Iris pigment epithelial cell (primary cell): ENCODE measurements at regions not wholly inside any gene's neighbourhood (a gene's known extent, or its start where the extent isn't known, plus 50 kb on each side); places are given as distances from the start of the nearest gene placed in this dataset.

Experiments
- DNase-seq: peaks from one replicate; pipeline ENCODE4 v3.0.0-alpha.2; 2011; ENCODE audit warnings: low read depth

DNA sequence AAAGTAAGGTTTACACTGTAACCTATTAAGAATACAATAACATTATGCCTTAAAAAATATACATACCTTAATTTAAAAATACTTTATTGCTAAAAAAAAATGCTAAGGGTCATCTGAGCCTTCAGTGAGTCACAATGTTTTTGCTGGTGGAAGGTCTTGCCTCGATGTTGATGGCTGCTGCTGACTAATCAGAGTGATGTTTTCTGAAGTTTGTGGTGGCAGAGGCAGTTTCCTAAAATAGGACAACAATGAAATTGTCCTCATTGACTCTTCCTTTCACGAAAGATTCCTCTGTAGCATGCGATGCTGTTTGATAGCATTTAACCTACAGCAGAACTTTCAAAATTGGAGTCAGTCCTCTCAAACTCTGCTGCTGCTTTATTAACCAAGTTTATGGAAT is 97.6 kb downstream of the FAT3 start:
- peak; percentile 3 for DNase-seq

- DNase-seq, result no peak
These were observed 100.3 kb downstream of the FAT3 start for GRCh38 chr11:92324890-92325289.

DNA sequence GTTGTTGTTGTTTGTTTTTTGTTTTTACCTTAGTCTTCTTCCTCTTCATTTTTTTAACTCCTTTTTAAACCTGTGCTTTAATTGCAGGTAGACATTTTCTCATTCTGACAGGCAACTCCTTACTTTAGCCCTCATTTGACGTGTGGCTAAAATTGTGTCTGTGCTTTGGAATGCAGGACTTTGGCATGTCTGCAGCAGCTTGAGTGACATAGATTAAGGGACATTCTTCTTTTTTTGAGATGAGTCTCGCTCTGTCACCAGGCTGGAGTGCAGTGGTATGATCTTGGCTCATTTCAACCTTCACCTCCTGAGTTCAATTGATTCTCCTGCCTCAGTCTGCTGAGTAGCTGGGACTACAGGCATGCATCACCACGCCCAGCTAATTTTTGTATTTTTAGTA is 100.8 kb downstream of the FAT3 start:
- DNase-seq, result no peak

GRCh38 chr11:92329137-92329536 is 104.5 kb downstream of the FAT3 start:
- DNase-seq, result no peak

GRCh38 chr11:92329646-92330045 is 105.0 kb downstream of the FAT3 start:
- DNase-seq, result no peak

DNA sequence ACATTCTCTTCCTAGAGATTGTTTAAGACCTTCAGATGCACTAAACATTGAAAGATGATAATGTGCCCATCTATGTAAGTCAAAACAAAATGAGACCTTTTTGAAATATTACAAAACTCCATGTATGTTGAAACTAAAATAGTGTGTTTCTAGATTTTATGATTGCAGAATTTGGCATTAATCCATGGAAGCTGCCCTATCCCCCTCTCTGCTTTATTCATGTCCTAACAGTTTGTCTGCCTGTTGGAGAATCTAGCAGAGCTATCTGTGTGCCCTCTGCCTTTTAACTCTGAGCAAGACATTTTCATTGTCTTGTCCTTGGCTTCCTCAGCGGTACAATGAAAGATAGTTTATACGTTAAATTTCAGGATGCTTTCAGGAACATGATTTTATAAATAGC is 105.5 kb downstream of the FAT3 start:
- no peak for DNase-seq

- peak; percentile 1 for DNase-seq
These were observed 108.4 kb downstream of the FAT3 start for GRCh38 chr11:92332986-92333385.

- DNase-seq, result no peak
These were observed 116.2 kb downstream of the FAT3 start for GRCh38 chr11:92340839-92341238.

- DNase-seq, result no peak
These were observed 117.6 kb downstream of the FAT3 start for GRCh38 chr11:92342034-92342720.

- DNase-seq, result no peak
These were observed 118.3 kb downstream of the FAT3 start for GRCh38 chr11:92342886-92343285.

DNA sequence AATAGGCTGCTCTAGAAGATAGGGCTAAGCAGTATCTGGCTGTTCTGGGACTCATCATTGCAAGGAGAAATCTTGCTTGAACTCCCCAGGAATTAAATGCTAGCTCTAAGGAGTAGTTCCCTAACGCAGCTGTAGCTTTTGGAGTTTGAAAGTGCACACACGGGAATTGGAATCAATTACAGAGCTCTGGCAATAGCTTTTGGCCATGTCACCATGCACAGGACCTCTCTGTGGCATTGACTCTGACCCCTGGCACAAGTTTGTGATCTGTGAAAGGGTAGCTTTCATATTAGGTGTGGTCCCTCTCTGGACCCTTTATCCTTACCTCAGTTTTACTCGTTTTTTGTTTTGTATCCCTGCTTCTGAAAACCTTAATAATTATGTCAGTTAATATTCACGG is 121.6 kb downstream of the FAT3 start:
- DNase-seq, result no peak

DNA sequence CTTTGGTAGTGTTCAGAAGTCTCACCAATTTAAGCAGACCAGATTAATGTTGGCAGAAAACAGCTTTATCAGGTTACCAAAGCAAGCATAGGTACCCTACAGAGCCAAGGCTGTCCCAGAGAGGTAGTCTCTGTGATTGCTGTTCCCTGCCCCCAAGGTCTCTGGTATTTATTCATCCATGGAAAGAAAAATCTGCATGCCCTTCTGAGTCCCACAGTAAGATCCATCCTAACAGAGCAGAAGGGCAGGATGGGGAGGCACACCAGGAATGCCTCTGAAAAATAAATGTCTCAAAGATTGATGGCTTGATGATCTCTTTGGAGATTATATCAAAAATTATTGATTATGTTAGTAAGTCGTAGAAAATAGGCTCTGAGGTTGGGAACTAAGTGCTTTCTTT is 122.8 kb downstream of the FAT3 start:
- DNase-seq, result no peak

DNA sequence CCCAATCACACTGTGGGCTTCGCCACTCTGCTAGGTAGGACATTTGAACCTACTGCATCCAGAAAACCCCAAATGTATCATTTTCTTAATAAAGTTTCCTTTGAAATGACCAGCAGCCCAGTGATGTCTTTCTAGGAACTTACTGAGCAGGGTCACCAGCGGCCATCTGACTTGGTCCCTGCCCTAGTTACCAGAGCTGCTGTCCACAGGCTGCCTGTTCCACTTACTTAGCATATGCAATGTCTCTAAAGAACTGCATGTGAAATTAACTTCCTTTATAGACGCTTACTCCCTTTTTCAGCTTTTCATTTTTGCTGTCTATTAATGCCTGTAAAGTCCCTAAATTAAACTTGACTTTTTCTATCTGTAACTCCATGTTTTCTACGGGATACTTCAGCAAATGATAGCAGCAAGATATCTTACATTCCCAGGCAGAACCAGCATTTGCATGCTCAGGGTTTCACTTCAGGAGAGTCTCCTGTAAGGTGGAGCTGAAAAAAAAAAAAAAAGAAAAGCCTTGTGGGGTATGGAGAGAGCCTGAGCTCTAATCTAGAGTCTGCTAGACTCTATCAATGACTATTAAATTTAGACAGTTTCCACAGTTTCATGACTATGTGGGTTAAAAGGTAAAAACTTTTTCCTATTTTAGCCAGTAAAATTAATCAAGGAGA is 125.0 kb downstream of the FAT3 start:
- DNase-seq, result no peak

GRCh38 chr11:92357344-92357743 is 132.7 kb downstream of the FAT3 start:
- no peak for DNase-seq

DNA sequence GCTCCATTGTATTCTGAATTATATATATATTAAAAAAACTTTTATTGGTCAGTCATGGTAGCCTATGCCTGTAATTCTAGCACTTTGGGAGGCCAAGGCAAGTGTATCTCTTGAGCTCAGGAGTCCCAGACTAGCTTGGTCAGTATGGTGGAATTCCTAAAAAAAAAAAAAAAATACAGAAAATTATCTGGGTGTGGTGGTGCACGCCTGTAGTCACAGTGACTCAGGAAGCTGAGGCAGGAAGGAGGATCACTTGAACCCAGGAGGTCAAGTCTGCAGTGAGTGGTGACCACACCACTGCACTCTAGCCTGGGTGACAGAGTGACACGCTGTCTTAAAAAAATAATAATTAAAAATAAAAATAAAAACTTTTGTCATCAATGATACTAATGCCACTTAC is 133.2 kb downstream of the FAT3 start:
- DNase-seq, result no peak

- DNase-seq, result no peak
These were observed 136.9 kb downstream of the FAT3 start for GRCh38 chr11:92361551-92361950.

- no peak for DNase-seq
These were observed 138.4 kb downstream of the FAT3 start for GRCh38 chr11:92362989-92363388.

- DNase-seq, result no peak
These were observed 139.6 kb downstream of the FAT3 start for GRCh38 chr11:92364177-92364576.

GRCh38 chr11:92376146-92376599 is 151.6 kb downstream of the FAT3 start:
- peak; percentile 44 for DNase-seq

GRCh38 chr11:92376680-92377079 is 152.1 kb downstream of the FAT3 start:
- no peak for DNase-seq

DNA sequence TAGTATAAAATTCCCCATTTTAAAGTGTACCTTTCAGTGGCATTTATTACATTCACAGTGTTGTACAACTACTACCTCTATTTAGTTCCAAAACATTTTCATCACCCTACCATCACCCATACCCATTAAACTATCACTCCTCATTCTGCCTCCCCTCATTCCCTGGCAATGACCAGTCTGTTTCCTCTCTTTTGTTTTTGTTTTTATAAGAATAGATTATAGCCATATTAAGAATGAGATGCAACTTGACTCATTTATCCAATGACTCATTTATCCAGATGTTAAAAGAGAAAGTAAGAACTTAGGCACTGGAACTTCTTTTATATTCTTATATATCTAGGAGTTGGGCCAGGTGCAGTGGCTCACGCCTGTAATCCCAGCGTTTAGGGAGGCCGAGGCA is 156.3 kb downstream of the FAT3 start:
- DNase-seq, result peak; percentile 11

DNA sequence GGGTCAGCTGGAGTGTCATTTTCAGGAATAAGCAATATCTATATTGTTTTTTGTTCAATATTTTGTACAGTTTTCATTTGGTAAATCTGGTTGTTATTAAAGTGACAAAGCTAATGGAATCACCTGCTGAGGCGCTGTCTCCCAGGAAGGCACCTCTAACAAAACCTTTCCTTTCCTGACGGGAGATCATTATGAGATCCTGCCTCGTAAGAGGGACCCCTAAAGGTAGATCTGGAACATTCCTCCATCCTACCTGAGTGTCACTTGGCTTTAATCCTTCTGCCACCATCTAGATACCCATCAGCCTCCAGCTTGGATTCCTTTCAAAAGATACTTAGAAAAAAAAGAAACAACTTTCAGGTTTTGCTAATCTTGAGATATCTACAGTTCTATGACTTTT is 157.7 kb downstream of the FAT3 start:
- no peak for DNase-seq

GRCh38 chr11:92383430-92383829 is 158.8 kb downstream of the FAT3 start:
- DNase-seq, result peak; percentile 4

DNA sequence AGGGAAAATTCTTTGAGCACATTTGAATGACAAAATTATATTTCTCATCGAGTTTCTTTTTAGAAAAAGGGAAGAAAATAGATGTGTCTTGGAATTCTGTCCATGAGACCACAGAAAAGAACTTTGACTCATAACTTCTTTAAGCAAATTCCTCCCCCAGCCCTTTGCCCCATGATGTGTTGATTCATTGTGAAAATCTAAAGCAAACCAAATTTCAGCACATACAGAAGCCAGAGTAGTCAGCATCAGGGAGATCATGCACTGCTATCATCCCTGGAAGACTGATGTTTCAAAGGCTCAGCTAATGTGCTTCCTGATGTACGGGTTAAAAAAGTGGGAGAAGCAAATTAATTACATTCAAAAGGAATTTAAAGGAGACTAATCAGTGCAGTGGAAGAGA is 159.7 kb downstream of the FAT3 start:
- peak; percentile 13 for DNase-seq
